Omental fat pad (tissue), 3 donors: ENCODE measurements at regions not wholly inside any gene's neighbourhood (a gene's known extent, or its start where the extent isn't known, plus 50 kb on each side); places are given as distances from the start of the nearest gene placed in this dataset.

Experiments
- ATAC-seq: fragments of 150-250 bp; one replicate; pipeline ENCODE4 v1.9.1; 2016; ENCODE audit warnings: mild to moderate bottlenecking, moderate library complexity; ENCODE audit not compliant: low FRiP score
- DNase-seq: peaks from one replicate; pipeline ENCODE4 v3.0.0-alpha.2; 2019; ENCODE audit warnings: low spot score
- TF ChIP-seq, protein P1 (sequence below), 3 donors: fragments of 450-650 bp; IDR thresholded peaks; one replicate each; pipeline ENCODE4 v1.5.1; 2016 to 2017; ENCODE audit warnings: antibody characterized with exemption in 3 of 3, mild to moderate bottlenecking in 3 of 3, moderate library complexity in 2 of 3

DNA sequence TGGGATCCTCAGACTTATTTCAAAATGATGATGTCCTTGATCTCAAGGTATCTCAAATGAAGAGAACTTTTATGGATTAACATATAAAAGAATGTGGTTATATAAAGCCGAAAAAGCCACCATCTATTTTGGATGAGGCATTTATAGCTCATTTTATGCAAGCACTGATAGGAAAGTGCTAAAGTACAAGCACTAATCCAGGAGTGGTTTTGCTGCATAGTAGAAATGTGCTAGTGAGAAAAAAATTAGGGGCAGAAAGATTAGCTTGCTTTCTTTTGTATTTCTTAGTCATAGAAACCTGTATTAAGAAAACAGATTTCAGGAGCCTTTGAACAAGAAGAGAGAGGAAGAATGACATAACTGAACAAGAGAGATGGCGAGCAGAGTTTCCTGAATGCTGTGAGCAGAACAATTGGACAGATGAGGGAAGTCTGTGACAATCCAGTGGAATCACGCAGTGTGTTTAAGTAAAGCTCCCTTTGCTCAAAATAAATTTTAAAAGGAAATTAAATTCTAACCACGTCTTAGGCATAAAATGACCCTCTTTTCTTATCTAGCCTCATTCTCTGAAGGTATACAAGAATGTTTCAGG lies 238.2 kb upstream of the NOVA1 start:
- ATAC-seq = no peak
- TF ChIP-seq, protein P1, sequence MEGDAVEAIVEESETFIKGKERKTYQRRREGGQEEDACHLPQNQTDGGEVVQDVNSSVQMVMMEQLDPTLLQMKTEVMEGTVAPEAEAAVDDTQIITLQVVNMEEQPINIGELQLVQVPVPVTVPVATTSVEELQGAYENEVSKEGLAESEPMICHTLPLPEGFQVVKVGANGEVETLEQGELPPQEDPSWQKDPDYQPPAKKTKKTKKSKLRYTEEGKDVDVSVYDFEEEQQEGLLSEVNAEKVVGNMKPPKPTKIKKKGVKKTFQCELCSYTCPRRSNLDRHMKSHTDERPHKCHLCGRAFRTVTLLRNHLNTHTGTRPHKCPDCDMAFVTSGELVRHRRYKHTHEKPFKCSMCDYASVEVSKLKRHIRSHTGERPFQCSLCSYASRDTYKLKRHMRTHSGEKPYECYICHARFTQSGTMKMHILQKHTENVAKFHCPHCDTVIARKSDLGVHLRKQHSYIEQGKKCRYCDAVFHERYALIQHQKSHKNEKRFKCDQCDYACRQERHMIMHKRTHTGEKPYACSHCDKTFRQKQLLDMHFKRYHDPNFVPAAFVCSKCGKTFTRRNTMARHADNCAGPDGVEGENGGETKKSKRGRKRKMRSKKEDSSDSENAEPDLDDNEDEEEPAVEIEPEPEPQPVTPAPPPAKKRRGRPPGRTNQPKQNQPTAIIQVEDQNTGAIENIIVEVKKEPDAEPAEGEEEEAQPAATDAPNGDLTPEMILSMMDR (IDR thresholded peaks at IDR 0.05) = no peak
- DNase-seq = no peak

DNA sequence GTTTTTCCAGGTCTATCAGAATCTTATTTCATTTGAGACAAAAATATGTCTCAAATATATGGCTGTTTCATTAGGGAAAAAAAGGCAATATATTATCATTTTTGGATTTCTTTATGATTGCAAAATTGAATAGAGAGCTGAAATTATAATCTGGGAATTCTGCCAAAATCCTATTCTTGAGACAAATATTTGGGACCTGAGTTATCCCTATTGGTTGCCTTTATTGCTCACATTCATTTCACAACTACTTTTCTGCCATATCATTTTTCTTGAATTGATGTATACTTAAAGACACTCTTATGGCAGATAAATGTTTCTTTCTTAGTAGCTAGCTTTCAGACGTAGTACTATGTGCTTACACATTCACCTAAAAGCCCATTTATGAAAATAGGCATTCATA lies 241.6 kb upstream of the NOVA1 start:
- DNase-seq = no peak
- TF ChIP-seq, protein P1 (IDR thresholded peaks at IDR 0.05) = no peak
- no peak for ATAC-seq

DNA sequence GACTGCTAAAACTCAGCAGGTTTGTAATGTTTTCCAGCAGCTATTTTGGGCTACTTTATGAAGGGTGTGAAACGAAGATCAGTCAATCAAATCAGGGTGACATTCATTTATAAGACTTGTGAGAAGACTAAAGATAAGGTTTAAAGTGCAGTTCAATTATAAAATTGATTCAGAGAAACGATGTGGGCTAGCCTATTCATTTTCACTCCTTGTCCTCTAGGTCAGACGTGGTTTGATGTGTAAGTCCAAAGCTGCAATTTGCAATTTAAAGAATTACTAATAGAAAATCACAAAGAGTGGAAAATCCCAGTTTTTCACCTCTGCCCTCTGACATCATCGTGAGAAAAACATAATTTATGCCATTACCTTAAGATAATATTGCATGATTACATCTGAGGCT lies 243.5 kb upstream of the NOVA1 start:
- DNase-seq = no peak
- TF ChIP-seq, protein P1 (IDR thresholded peaks at IDR 0.05) = no peak
- peak; percentile 48 for ATAC-seq

DNA sequence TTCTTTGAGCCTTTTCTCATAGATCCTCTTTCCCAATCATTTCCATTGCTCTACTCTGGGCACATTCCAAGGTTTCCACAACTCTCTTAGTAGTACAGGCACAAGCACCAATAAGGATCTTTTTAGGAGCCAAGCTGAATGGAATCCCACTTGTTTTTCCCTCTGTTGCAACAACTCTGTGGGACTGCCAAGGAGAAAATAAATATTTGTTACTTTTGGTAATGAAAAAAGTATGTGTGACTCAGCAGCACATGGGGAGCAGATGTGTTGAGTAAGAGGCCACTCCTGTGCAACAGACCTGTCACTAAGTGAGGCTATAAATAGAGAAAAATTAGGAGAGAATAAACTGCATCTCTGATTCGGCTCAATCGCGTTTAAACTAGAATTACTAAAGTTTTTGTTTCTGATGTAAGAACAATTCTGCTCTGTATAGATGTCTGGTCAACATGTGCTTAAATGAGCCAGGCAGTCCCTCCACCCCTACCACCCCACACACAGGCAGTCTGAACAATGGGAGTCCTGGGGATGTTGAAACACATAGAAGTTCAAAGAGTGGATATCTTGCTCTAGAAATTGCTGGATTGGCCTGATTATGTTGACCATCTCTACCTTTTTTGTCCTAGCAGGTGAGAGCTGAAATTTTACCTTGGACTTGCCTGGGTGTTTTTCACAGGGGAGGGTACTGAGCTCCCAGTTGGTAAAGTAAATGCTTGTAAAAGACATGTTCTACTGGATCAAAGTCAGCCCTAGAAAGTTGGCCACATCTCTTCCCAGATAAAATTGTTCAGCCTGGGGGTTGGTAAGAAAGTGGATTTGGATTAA lies 244.3 kb upstream of the NOVA1 start:
- TF ChIP-seq, protein P1 (IDR thresholded peaks at IDR 0.05) = no peak
- ATAC-seq = peak; percentile 99
- DNase-seq = peak; percentile 49

DNA sequence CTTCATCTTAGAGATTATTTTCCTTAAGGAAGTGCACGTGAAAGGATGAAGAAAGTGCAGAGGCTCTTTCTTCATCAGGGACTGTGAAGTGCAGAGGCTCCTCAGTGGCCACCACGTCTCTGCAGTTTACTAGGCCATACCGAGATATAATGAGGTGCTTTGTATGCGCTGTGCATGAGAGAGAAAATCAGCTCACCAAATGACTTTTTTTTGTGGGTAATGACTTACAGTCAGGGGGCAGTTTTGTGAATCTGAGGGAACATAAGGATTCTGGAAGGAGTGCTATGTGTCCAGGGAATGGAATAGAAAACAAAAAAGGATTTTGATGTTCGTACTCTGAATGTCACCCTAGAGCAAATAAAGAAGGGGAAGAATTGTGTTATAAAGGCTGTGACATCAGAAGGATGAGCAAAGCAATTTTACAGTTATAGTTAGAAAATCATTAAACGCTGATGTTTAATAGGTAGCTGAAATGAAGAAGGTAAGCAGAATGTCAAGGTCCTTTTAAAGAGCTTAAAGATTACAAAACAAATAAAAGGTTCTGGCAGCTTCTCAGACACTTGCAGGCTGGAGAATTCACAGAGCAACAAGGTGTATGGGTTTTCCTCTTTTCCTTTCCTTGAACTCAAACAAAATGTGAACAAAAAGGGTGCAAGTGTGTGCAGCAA lies 247.5 kb upstream of the NOVA1 start:
- TF ChIP-seq, protein P1 (IDR thresholded peaks at IDR 0.05) = no peak
- ATAC-seq (no peak), DNase-seq (no peak)

DNA sequence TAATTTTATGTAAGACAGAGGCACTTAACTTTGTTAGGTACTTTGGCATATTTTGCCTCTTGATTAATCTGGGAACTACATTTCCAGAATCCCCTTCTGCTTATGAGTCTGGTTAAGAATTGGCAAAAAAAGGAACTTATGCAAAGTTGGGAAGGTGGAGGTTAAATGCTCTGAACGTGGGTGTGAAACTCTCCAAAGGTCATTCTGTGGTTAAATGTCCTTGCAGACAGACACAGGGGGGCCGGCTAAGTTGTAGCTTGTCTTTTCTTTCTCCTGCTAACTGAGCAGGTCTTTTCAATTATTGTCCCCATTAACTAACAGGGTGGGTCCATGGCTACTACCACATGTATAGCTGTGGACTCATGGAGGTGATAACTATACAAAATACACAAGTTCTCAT lies 248.6 kb upstream of the NOVA1 start:
- ATAC-seq (no peak), DNase-seq (no peak)

More for the DNA sequence above, 248.6 kb upstream of the NOVA1 start:
- TF ChIP-seq, protein P1 (IDR thresholded peaks at IDR 0.05) = no peak
